ENCODE measurements at regions not wholly inside any gene's neighbourhood (a gene's known extent, or its start where the extent isn't known, plus 50 kb on each side); places are given as distances from the start of the nearest gene placed in this dataset.
A peak's percentile ranks its signal among the peaks of the same experiment; 100 is the strongest.
"Not testable (repeated sequence)": the region's sequence is repeated elsewhere in the genome, so short reads cannot be mapped to it uniquely, and the experiment has no call there.

DNA sequence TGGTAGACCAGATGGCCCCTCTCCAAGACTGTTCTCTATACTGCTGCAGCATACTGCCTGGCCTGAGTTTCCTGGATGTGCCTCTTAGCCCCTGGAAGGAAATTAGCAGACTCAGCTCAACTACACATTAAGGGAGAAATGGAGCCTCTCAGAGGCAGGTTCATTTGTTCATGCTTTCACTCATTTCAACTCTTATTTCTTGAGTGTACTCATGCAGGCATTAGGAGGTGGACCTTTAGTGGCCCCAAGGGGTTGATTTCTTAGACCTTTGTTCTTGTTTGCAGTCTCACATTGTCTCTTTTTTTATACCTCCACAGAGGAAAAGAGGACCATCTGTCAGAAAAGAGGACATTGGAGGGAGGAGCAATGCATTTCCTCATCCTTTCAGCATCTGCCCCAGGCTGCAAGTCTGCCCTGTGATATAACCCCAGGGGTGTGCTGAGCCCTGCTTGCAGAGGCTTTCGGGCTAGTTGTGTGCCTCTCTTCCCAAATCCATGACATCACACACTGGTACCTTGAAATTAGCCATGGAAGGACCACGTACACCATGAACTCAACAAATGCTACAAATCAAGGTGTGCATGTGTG, 456.2 kb downstream of the CD83 start:
- peak; percentile 89 to 94 for DNase-seq

GRCh38 chr6:14575961-14576360, 458.4 kb downstream of the CD83 start:
- no peak for DNase-seq

DNA sequence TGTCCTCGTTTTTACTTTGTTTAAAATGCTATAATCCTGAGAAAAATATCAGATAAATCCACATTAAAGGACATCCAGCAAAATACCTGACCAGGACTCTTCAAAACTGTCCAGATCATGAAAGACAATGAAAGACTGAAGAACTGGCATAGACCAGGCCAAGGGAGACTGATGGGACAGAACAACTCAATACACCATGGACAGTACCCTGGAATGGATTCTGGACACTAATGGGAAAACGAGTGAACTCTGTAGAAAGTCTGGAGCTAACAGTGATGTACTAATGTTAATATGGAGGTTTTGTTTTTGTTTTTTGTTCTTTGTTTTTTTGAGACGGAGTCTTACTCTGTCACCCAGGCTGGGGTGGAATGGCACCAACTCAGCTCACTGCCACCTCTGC, 461.4 kb downstream of the CD83 start:
- DNase-seq: no peak

DNA sequence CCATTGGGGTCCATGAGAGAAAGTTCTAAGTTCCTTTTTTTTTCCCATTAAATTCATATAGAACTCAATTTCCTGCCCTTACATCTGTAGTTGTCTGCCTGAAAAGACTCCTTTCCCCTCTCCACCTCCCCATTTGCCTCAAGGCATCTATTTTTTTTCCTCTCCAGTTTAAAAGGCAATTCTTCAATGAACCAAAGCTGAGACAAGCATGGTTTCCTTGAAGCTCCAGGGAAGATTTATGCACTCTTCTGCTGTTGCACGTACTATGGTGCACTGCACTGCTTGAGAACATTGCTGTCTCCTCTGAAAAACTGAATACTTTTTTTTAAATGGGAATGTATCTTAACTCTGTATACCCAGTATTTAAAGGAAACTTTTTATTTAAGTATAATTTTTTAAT, 465.2 kb downstream of the CD83 start:
- DNase-seq: no peak

- DNase-seq: no peak
Measured at GRCh38 chr6:14583826-14584225, 466.3 kb downstream of the CD83 start.

DNA sequence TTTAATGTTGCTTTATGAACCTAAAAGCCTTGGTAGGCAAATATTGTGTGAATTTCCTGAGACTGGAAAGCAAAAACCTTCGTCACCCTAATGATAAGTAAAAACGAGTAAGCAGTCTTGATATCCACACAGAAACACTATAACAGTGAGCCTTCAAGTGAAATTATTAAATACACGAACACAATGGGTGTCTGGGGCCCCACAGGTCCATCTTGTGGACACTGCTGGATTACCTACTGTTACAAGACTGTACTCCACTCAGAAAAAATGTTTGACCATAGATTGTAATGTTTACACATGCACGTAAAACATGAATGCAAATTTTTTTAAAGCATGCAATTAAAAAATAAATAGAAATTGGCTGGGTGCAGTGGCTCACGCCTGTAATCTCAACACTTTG, 466.9 kb downstream of the CD83 start:
- DNase-seq: peak in 1 of 2 experiments; percentile 9

DNA sequence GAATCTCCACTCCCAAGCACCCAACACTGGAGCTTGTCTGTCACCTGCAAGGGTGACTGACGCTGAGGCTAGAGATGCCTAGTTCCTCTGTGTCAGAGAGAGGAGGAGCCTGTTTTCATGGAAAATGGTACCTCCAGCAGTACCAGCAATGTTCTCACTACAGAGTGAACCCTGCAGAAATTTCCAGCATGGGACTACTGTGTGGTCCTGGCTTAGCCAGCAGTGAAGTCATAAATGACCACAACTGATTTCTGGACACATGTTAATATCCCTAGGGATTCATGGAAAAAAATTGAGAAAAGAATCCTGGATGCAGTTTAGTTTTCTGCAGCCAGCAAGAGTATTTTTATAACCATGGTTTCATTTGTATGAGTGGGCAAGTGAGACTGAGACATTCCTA, 468.1 kb downstream of the CD83 start:
- DNase-seq: no peak

DNA sequence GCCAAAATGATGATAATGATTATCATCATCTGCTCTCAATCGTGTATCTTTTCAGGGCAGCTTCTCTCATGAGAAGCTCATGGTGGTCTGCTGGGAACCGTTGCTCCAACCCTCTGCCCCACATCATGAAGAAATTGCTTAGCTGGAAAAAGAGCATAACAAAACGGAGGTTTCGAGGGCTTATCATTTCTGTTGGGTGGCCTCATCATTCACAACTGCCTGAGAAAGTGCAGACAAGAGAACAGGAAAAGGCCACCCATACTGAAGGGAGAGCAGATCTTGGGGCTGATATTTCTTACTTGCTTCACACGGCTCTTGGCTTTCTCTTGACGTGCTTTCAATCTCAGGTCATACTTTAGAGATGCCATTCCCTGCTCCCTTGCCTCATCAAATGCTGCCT, 471.6 kb downstream of the CD83 start:
- DNase-seq: no peak

DNA sequence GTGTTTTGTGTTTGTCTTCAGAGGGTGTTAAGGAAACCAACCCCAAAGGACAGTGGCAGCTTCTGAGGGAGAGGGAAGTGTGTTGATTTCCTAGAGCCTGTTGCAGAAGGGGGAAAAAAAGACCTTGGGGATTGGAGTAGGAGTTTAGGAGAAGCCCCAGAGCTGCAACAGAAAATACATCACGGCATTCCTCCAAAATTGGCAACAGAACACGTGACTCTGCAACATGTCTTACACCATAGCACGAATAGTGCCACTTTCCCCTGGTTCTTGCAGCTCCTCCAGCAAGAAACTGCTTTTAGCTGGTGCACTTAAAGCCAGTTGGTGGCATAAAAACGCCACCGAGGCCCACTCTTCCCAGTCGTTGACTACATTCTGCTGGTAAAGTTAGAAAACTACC, 473.0 kb downstream of the CD83 start:
- DNase-seq: no peak

GRCh38 chr6:14591998-14592397, 474.4 kb downstream of the CD83 start:
- DNase-seq: no peak

- no peak for DNase-seq
Measured at GRCh38 chr6:14593286-14593685, 475.7 kb downstream of the CD83 start.

DNA sequence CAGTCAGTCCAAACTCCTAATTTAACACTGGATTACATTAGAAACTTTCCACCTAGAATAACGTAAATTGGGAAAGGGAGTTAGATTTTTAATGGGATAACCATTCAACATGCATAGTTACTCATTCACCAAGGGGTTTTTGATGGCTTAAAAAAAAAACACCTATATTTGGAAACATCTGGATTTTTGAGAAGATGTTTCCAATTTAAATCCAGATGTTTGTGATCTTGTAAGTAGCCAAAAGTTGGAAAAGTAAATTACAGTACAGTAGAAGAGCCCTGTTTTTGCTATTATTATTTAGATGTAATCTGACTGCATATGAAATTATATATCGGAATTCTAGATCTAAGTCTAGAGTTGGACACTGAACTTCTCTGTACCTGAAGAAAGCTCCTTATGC, 478.2 kb downstream of the CD83 start:
- no peak for DNase-seq

GRCh38 chr6:14596410-14596809, 478.8 kb downstream of the CD83 start:
- DNase-seq: no peak

DNA sequence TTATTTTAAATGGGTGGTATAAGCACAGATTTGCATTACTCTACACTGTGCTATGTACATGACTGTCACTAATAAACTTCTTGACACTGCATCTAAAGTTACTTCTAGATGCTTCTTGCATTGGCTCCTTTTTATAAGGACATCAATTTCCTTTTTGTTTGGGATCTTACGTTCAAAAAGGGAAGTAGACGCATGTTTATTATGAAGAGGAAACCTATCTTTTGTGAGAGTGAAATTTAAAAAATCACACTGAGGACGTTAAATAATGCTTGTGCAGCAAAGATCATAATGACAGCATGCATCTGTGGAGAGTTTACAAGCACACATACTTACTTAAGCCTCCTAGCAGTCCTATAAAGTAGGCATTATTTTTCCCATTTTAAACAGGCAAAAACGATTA, 479.5 kb downstream of the CD83 start:
- DNase-seq: no peak

- no peak for DNase-seq
Measured at GRCh38 chr6:14598017-14598864, 480.7 kb downstream of the CD83 start.

- DNase-seq: not testable (repeated sequence)
Measured at GRCh38 chr6:14600306-14600705, 482.7 kb downstream of the CD83 start.

GRCh38 chr6:14601490-14601889, 483.9 kb downstream of the CD83 start:
- no peak for DNase-seq

GRCh38 chr6:14606353-14606752, 488.8 kb downstream of the CD83 start:
- peak in 1 of 2 experiments; percentile 21 for DNase-seq

GRCh38 chr6:14610141-14610540, 492.6 kb downstream of the CD83 start:
- DNase-seq: no peak

DNA sequence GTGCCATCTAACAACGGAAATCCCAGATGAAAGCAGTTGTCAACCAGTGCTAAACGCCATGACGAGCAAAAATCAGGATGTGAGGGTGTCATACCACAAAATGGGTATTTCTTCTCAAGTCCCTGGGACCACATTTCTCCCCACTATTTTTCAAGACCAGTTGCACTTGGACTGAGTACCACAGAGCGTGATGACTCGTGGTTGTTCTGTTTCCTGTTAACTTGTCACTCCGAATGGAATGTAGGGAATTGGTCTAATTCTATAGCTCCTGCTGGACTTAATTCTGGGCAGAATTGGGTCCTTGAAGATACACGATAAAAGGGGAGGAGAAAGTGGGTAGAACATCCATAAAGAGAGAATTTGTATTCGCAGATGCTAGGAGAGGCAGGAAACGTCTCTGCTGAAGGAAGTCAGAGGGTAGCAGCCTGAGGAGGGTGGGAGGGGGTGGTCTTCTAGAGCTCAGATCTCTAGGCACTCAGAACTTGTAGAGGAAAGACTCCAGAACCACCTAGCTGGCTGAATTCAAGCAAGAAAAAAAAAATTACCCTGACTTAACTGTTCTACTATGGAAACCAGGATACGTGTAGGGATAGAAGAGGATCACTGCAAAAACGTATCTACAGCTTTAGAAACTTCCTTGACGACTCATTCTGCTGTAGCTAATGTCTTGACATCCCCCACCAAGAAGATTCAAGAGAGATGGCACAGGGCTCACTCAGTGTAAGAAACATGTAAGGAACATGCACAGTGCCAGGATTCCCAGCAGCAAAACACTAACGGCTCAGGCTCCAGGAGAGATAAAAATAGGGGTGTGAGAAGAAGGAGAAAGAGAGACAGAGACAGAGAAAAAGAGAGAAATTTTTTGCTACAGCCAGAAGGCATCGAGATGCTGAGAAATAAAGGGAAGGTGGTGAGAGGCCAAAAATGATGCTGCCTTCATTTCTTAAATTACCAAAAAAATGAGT, 494.7 kb downstream of the CD83 start:
- DNase-seq: no peak

GRCh38 chr6:14614631-14615030, 497.1 kb downstream of the CD83 start:
- DNase-seq: no peak

DNA sequence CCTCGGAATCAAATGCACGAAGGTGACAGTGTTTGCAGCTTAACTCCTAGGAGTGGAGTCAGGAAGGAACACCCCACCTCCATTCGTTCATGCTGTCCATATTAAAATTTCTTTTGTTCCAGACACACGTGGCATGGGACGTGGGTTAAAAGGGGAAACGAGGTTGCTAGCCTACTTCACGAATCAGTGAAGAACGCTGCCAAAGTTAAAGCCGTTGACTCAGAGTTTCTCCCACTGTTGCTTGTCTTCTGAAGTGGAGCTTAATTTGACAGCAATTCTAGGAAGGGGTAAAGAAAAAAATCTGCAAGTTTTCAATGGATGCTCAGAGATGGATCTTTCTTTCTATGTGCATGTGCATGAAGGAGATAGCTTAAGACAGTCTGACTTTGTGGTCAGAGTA, 499.1 kb downstream of the CD83 start:
- no peak for DNase-seq

- no peak for DNase-seq
Measured at GRCh38 chr6:14618759-14619418, 501.3 kb downstream of the CD83 start.

Measured in NCI-H524 (cell line).